GM18519 (cell line): ENCODE measurements at regions not wholly inside any gene's neighbourhood (a gene's known extent, or its start where the extent isn't known, plus 50 kb on each side); places are given as distances from the start of the nearest gene placed in this dataset.
"Not testable (repeated sequence)": the region's sequence is repeated elsewhere in the genome, so short reads cannot be mapped to it uniquely, and the experiment has no call there.

Source experiments
- ATAC-seq: cut with Tn5 transposase; IDR thresholded peaks from one replicate; pipeline ENCODE4 v1.9.1; 2021; ENCODE audit warnings: mild to moderate bottlenecking, moderate library complexity; ENCODE audit not compliant: unreplicated experiment, low FRiP score

- ATAC-seq = no peak
These were observed 125.0 kb downstream of the URI1 start for GRCh38 chr19:30066781-30067759.

GRCh38 chr19:30067956-30068506 is 126.0 kb downstream of the URI1 start:
- ATAC-seq = not testable (repeated sequence)

GRCh38 chr19:30068528-30069395 is 126.7 kb downstream of the URI1 start:
- ATAC-seq = no peak

- ATAC-seq = no peak
These were observed 127.6 kb downstream of the URI1 start for GRCh38 chr19:30069535-30070197.

- no peak for ATAC-seq
These were observed 128.3 kb downstream of the URI1 start for GRCh38 chr19:30070198-30070967.

- ATAC-seq = no peak
These were observed 129.1 kb downstream of the URI1 start for GRCh38 chr19:30070968-30071632.

- ATAC-seq = no peak
These were observed 129.8 kb downstream of the URI1 start for GRCh38 chr19:30071871-30072270.

- ATAC-seq = no peak
These were observed 131.3 kb downstream of the URI1 start for GRCh38 chr19:30073152-30074000.

- no peak for ATAC-seq
These were observed 132.1 kb downstream of the URI1 start for GRCh38 chr19:30074096-30074495.

- ATAC-seq = no peak
These were observed 133.0 kb downstream of the URI1 start for GRCh38 chr19:30074741-30075715.

- no peak for ATAC-seq
These were observed 134.1 kb downstream of the URI1 start for GRCh38 chr19:30076101-30076551.

GRCh38 chr19:30076751-30077670 is 135.0 kb downstream of the URI1 start:
- no peak for ATAC-seq

- ATAC-seq = no peak
These were observed 135.9 kb downstream of the URI1 start for GRCh38 chr19:30077851-30078355.

- ATAC-seq = no peak
These were observed 136.4 kb downstream of the URI1 start for GRCh38 chr19:30078381-30078910.

- ATAC-seq = no peak
These were observed 137.2 kb downstream of the URI1 start for GRCh38 chr19:30079200-30079599.
